ENCODE measurements at regions not wholly inside any gene's neighbourhood (a gene's known extent, or its start where the extent isn't known, plus 50 kb on each side); places are given as distances from the start of the nearest gene placed in this dataset.

GRCh38 chr2:66134138-66134701, 300.7 kb upstream of the MEIS1 start:
- peaks cover 19% of the 10 kb centered on the region for H3K9me3 Mint-ChIP-seq

GRCh38 chr2:66127656-66128055, 307.3 kb upstream of the MEIS1 start:
- Mint-ChIP-seq H3K36me3 (ENCODE audit: insufficient read depth) (no peaks in the 10 kb centered on the region), H3K4me3 (no peak overlapping the region), H3K9me3 (peaks cover 3% of the 10 kb centered on the region), H3K4me1 (no peaks in the 10 kb centered on the region), H3K27me3 (no peaks in the 10 kb centered on the region), H3K27ac (ENCODE audit: low read depth) (no peak overlapping the region)
- ATAC-seq (replicated peaks; ENCODE audit: extremely low read depth, poor library complexity, severe bottlenecking) (no peak), DNase-seq (ENCODE audit: low spot score in 2 of 2) (no peak)

More at GRCh38 chr2:66134138-66134701, 300.7 kb upstream of the MEIS1 start:
- no peaks in the 10 kb centered on the region for H3K27me3 Mint-ChIP-seq
- H3K4me3 Mint-ChIP-seq = no peak overlapping the region
- DNase-seq (ENCODE audit: low spot score in 2 of 2) (no peak), ATAC-seq (replicated peaks; ENCODE audit: extremely low read depth, poor library complexity, severe bottlenecking) (no peak)
- H3K27ac Mint-ChIP-seq (ENCODE audit: low read depth) = no peak overlapping the region
- H3K36me3 Mint-ChIP-seq (ENCODE audit: insufficient read depth) = no peaks in the 10 kb centered on the region
- H3K4me1 Mint-ChIP-seq = no peaks in the 10 kb centered on the region

- DNase-seq (ENCODE audit: low spot score in 2 of 2) (no peak), ATAC-seq (replicated peaks; ENCODE audit: extremely low read depth, poor library complexity, severe bottlenecking) (no peak)
- Mint-ChIP-seq H3K4me3 (no peak overlapping the region), H3K27ac (ENCODE audit: low read depth) (no peak overlapping the region), H3K36me3 (ENCODE audit: insufficient read depth) (no peaks in the 10 kb centered on the region), H3K27me3 (no peaks in the 10 kb centered on the region), H3K4me1 (no peaks in the 10 kb centered on the region), H3K9me3 (no peaks in the 10 kb centered on the region)
These were observed 307.9 kb upstream of the MEIS1 start for GRCh38 chr2:66127061-66127460.

GRCh38 chr2:66125951-66126350, 309.0 kb upstream of the MEIS1 start:
- Mint-ChIP-seq H3K4me3 (no peak overlapping the region), H3K27ac (ENCODE audit: low read depth) (no peak overlapping the region), H3K27me3 (no peaks in the 10 kb centered on the region), H3K9me3 (no peaks in the 10 kb centered on the region), H3K36me3 (ENCODE audit: insufficient read depth) (no peaks in the 10 kb centered on the region), H3K4me1 (no peaks in the 10 kb centered on the region)
- ATAC-seq (replicated peaks; ENCODE audit: extremely low read depth, poor library complexity, severe bottlenecking) (no peak), DNase-seq (ENCODE audit: low spot score in 2 of 2) (no peak)

GRCh38 chr2:66122516-66122915, 312.4 kb upstream of the MEIS1 start:
- ATAC-seq (replicated peaks; ENCODE audit: extremely low read depth, poor library complexity, severe bottlenecking) = no peak

GRCh38 chr2:66121946-66122345, 313.0 kb upstream of the MEIS1 start:
- Mint-ChIP-seq H3K4me1 (no peaks in the 10 kb centered on the region), H3K9me3 (peaks cover 6% of the 10 kb centered on the region)
- ATAC-seq (replicated peaks; ENCODE audit: extremely low read depth, poor library complexity, severe bottlenecking) = no peak

More at GRCh38 chr2:66122516-66122915, 312.4 kb upstream of the MEIS1 start:
- no peak overlapping the region for H3K27ac Mint-ChIP-seq (ENCODE audit: low read depth)
- H3K36me3 Mint-ChIP-seq (ENCODE audit: insufficient read depth) = no peaks in the 10 kb centered on the region
- H3K27me3 Mint-ChIP-seq = no peaks in the 10 kb centered on the region
- no peak overlapping the region for H3K4me3 Mint-ChIP-seq
- DNase-seq (ENCODE audit: low spot score in 2 of 2) = no peak
- H3K4me1 Mint-ChIP-seq = no peaks in the 10 kb centered on the region
- H3K9me3 Mint-ChIP-seq = peaks cover 6% of the 10 kb centered on the region

GRCh38 chr2:66113988-66114625, 320.8 kb upstream of the MEIS1 start:
- Mint-ChIP-seq H3K27ac (ENCODE audit: low read depth) (no peak overlapping the region), H3K36me3 (ENCODE audit: insufficient read depth) (no peaks in the 10 kb centered on the region), H3K4me3 (no peak overlapping the region), H3K9me3 (peaks cover 16% of the 10 kb centered on the region), H3K4me1 (no peaks in the 10 kb centered on the region), H3K27me3 (no peaks in the 10 kb centered on the region)
- DNase-seq (ENCODE audit: low spot score in 2 of 2) (no peak), ATAC-seq (replicated peaks; ENCODE audit: extremely low read depth, poor library complexity, severe bottlenecking) (no peak)

More at GRCh38 chr2:66121946-66122345, 313.0 kb upstream of the MEIS1 start:
- Mint-ChIP-seq H3K27ac (ENCODE audit: low read depth) (no peak overlapping the region), H3K36me3 (ENCODE audit: insufficient read depth) (no peaks in the 10 kb centered on the region), H3K4me3 (no peak overlapping the region), H3K27me3 (no peaks in the 10 kb centered on the region)
- DNase-seq (ENCODE audit: low spot score in 2 of 2) = no peak

GRCh38 chr2:66111706-66112105, 323.2 kb upstream of the MEIS1 start:
- peaks cover 10% of the 10 kb centered on the region for H3K9me3 Mint-ChIP-seq
- H3K4me1 Mint-ChIP-seq = no peaks in the 10 kb centered on the region
- H3K4me3 Mint-ChIP-seq = no peak overlapping the region
- H3K27ac Mint-ChIP-seq (ENCODE audit: low read depth) = no peak overlapping the region
- no peaks in the 10 kb centered on the region for H3K36me3 Mint-ChIP-seq (ENCODE audit: insufficient read depth)
- ATAC-seq (replicated peaks; ENCODE audit: extremely low read depth, poor library complexity, severe bottlenecking) = no peak
- H3K27me3 Mint-ChIP-seq = no peaks in the 10 kb centered on the region
- DNase-seq (ENCODE audit: low spot score in 2 of 2) = no peak

- Mint-ChIP-seq H3K4me3 (no peak overlapping the region), H3K4me1 (no peaks in the 10 kb centered on the region), H3K9me3 (peaks cover 10% of the 10 kb centered on the region), H3K27me3 (no peaks in the 10 kb centered on the region), H3K27ac (ENCODE audit: low read depth) (no peak overlapping the region), H3K36me3 (ENCODE audit: insufficient read depth) (no peaks in the 10 kb centered on the region)
- DNase-seq (ENCODE audit: low spot score in 2 of 2) = no peak
- ATAC-seq (replicated peaks; ENCODE audit: extremely low read depth, poor library complexity, severe bottlenecking) = no peak
These were observed 324.3 kb upstream of the MEIS1 start for GRCh38 chr2:66110608-66111007.

- H3K4me3 Mint-ChIP-seq = no peak overlapping the region
- DNase-seq (ENCODE audit: low spot score in 2 of 2) = no peak
- H3K27ac Mint-ChIP-seq (ENCODE audit: low read depth) = no peak overlapping the region
- H3K36me3 Mint-ChIP-seq (ENCODE audit: insufficient read depth) = no peaks in the 10 kb centered on the region
- no peaks in the 10 kb centered on the region for H3K4me1 Mint-ChIP-seq
- H3K9me3 Mint-ChIP-seq = peaks cover 10% of the 10 kb centered on the region
- no peaks in the 10 kb centered on the region for H3K27me3 Mint-ChIP-seq
- ATAC-seq (replicated peaks; ENCODE audit: extremely low read depth, poor library complexity, severe bottlenecking) = no peak
These were observed 324.8 kb upstream of the MEIS1 start for GRCh38 chr2:66110086-66110485.

- no peaks in the 10 kb centered on the region for H3K27me3 Mint-ChIP-seq
- ATAC-seq (replicated peaks; ENCODE audit: extremely low read depth, poor library complexity, severe bottlenecking) (no peak), DNase-seq (ENCODE audit: low spot score in 2 of 2) (no peak)
- no peaks in the 10 kb centered on the region for H3K4me1 Mint-ChIP-seq
- no peaks in the 10 kb centered on the region for H3K36me3 Mint-ChIP-seq (ENCODE audit: insufficient read depth)
- no peak overlapping the region for H3K27ac Mint-ChIP-seq (ENCODE audit: low read depth)
- H3K9me3 Mint-ChIP-seq = peaks cover 7% of the 10 kb centered on the region
- H3K4me3 Mint-ChIP-seq = no peak overlapping the region
These were observed 325.5 kb upstream of the MEIS1 start for GRCh38 chr2:66109419-66109818.

- Mint-ChIP-seq H3K27me3 (no peaks in the 10 kb centered on the region), H3K4me3 (no peak overlapping the region), H3K36me3 (ENCODE audit: insufficient read depth) (no peaks in the 10 kb centered on the region), H3K4me1 (no peaks in the 10 kb centered on the region), H3K9me3 (peaks cover 5% of the 10 kb centered on the region), H3K27ac (ENCODE audit: low read depth) (no peak overlapping the region)
- DNase-seq (ENCODE audit: low spot score in 2 of 2) (no peak), ATAC-seq (replicated peaks; ENCODE audit: extremely low read depth, poor library complexity, severe bottlenecking) (no peak)
These were observed 329.7 kb upstream of the MEIS1 start for GRCh38 chr2:66105066-66105753.

- DNase-seq (ENCODE audit: low spot score in 2 of 2) = no peak
- Mint-ChIP-seq H3K9me3 (peaks cover 5% of the 10 kb centered on the region), H3K4me3 (no peak overlapping the region), H3K36me3 (ENCODE audit: insufficient read depth) (no peaks in the 10 kb centered on the region), H3K27me3 (no peaks in the 10 kb centered on the region), H3K4me1 (no peaks in the 10 kb centered on the region), H3K27ac (ENCODE audit: low read depth) (no peak overlapping the region)
- no peak for ATAC-seq (replicated peaks; ENCODE audit: extremely low read depth, poor library complexity, severe bottlenecking)
These were observed 331.3 kb upstream of the MEIS1 start for GRCh38 chr2:66103581-66103980.
